Heart left ventricle (tissue), 13 donors: ENCODE measurements at regions not wholly inside any gene's neighbourhood (a gene's known extent, or its start where the extent isn't known, plus 50 kb on each side); places are given as distances from the start of the nearest gene placed in this dataset.

ENCODE experiments used
- POLR2A ChIP-seq, 2 donors: fragments of 450-650 bp; IDR thresholded peaks; one replicate each; pipeline ENCODE4 v1.6.1; 2017; ENCODE audit warnings: antibody characterized with exemption in 2 of 2, mild to moderate bottlenecking in 2 of 2, moderate library complexity in 2 of 2
- TF ChIP-seq, protein P1 (sequence below), 12 donors: fragments of 200-600 bp; sonication (generic) in 4 of 12; IDR thresholded peaks; one replicate each; pipeline versions ENCODE4 v1.5.0 to v1.8.0; 2018 to 2022; ENCODE audit warnings: antibody characterized with exemption in 12 of 12, mild to moderate bottlenecking in 5 of 12
- donor health status: ischemic (EF 13 %, LVEDD 7.1; RV severe dilation, severe dysfunction).
- donor health status: DM: no; HTN: yes; CAD: no.
- donor health status: DM: no; HTN: no; CAD: no.
- donor health status: ischemic (EF 25% LVEDD 6.9; RV normal size, moderate dysfunction).
- donor health status: ischemic (EF 25% LVEDD 5.7; RV mildly dilated, moderate dysfunction).
- donor health status: ischemic (EF 35%, LVEDD 5.7; RV mildly dilated, moderate dysfunction).
- donor health status: nonischemic (EF 11% LVEDD 7.7; RV severe dilation, severe dysfunction).
- donor health status: DM: yes; HTN: yes; CAD: no.
- donor health status: PGD.
- donor health status: ischemic (EF 29% LVEDD 5.4; RV normal size, mild dysfunction).
- donor health status: nonischemic (EF 23%, LVEDD 6.1; RV moderate dilation, normal function).

- TF ChIP-seq, protein P1, sequence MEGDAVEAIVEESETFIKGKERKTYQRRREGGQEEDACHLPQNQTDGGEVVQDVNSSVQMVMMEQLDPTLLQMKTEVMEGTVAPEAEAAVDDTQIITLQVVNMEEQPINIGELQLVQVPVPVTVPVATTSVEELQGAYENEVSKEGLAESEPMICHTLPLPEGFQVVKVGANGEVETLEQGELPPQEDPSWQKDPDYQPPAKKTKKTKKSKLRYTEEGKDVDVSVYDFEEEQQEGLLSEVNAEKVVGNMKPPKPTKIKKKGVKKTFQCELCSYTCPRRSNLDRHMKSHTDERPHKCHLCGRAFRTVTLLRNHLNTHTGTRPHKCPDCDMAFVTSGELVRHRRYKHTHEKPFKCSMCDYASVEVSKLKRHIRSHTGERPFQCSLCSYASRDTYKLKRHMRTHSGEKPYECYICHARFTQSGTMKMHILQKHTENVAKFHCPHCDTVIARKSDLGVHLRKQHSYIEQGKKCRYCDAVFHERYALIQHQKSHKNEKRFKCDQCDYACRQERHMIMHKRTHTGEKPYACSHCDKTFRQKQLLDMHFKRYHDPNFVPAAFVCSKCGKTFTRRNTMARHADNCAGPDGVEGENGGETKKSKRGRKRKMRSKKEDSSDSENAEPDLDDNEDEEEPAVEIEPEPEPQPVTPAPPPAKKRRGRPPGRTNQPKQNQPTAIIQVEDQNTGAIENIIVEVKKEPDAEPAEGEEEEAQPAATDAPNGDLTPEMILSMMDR (IDR thresholded peaks at IDR 0.05) = no peak
- no peak for TF ChIP-seq POLR2A (IDR thresholded peaks at IDR 0.05)
These were observed 134.7 kb downstream of the POLR1F start for GRCh38 chr7:19574131-19574530.
